Hematopoietic multipotent progenitor cell treated with erythropoietin and hydrocortisone succinate and interleukin-3 and kit ligand, for 17 days (in vitro differentiated cells): ENCODE measurements at regions not wholly inside any gene's neighbourhood (a gene's known extent, or its start where the extent isn't known, plus 50 kb on each side); places are given as distances from the start of the nearest gene placed in this dataset.

Experiments used
- DNase-seq: peaks from one replicate; pipeline ENCODE4 v3.0.0-alpha.2; 2015; ENCODE audit warnings: low spot score

GRCh38 chr2:235141411-235142128 lies 189.8 kb downstream of the SH3BP4 start:
- DNase-seq = no peak

- no peak for DNase-seq
Measured at GRCh38 chr2:235142601-235143000, 190.8 kb downstream of the SH3BP4 start.

GRCh38 chr2:235143789-235144188 lies 192.0 kb downstream of the SH3BP4 start:
- no peak for DNase-seq

GRCh38 chr2:235144291-235144690 lies 192.5 kb downstream of the SH3BP4 start:
- DNase-seq = no peak

- no peak for DNase-seq
Measured at GRCh38 chr2:235146206-235146605, 194.4 kb downstream of the SH3BP4 start.

GRCh38 chr2:235146871-235147565 lies 195.2 kb downstream of the SH3BP4 start:
- no peak for DNase-seq

GRCh38 chr2:235148201-235149170 lies 196.7 kb downstream of the SH3BP4 start:
- no peak for DNase-seq

GRCh38 chr2:235149240-235149659 lies 197.4 kb downstream of the SH3BP4 start:
- no peak for DNase-seq

- DNase-seq = no peak
Measured at GRCh38 chr2:235149736-235150135, 197.9 kb downstream of the SH3BP4 start.

- DNase-seq = no peak
Measured at GRCh38 chr2:235151152-235151551, 199.3 kb downstream of the SH3BP4 start.

GRCh38 chr2:235155163-235155562 lies 203.3 kb downstream of the SH3BP4 start:
- DNase-seq = no peak

- DNase-seq = no peak
Measured at GRCh38 chr2:235156055-235156454, 204.2 kb downstream of the SH3BP4 start.

- DNase-seq = no peak
Measured at GRCh38 chr2:235157746-235158482, 206.1 kb downstream of the SH3BP4 start.

- no peak for DNase-seq
Measured at GRCh38 chr2:235160281-235160810, 208.5 kb downstream of the SH3BP4 start.

- no peak for DNase-seq
Measured at GRCh38 chr2:235161565-235161964, 209.7 kb downstream of the SH3BP4 start.

GRCh38 chr2:235162082-235162836 lies 210.4 kb downstream of the SH3BP4 start:
- DNase-seq = no peak

- DNase-seq = no peak
Measured at GRCh38 chr2:235162837-235163197, 211.0 kb downstream of the SH3BP4 start.

- no peak for DNase-seq
Measured at GRCh38 chr2:235165136-235165535, 213.3 kb downstream of the SH3BP4 start.

GRCh38 chr2:235165631-235166030 lies 213.8 kb downstream of the SH3BP4 start:
- DNase-seq = no peak

- DNase-seq = no peak
Measured at GRCh38 chr2:235168174-235168979, 216.6 kb downstream of the SH3BP4 start.
